ENCODE measurements at regions not wholly inside any gene's neighbourhood (a gene's known extent, or its start where the extent isn't known, plus 50 kb on each side); places are given as distances from the start of the nearest gene placed in this dataset.

DNA sequence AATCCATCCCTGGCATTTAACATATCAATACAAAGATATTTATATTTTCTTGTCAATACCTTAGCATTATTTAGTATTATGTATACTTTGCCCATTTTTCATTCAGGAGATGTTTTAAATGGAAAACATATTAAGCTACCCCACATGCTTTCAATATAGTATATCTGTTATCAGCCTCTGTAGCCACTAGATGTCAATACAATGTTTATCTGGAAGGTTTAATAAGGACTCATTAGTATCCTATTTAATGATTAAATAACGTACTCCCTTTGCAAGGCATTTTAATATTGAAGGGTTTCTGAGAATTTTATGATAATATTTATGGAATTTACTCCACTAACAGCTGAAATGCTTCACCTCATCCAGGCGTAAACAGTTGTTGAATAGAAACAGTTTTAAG, 329.5 kb upstream of the ADGRL2 start:
- no peak for DNase-seq

DNA sequence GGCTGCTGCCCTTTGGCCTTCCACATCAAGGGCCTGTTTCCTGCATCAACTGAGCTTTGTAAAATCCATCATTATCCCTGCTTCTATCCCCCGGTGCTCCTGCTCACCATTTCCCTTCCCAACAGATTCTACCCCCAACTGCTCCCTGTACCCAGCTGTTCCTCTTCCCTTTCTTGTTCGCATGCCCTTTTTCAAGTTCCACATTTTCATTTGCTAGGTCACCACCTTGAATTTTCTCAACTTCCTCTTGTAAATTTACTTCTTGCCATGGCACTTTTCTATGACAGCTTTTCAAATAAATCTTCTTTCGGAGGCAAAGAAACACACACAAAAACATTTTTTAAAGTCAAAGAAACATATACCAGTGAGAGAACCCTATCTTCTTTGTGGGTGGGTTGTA, 330.5 kb upstream of the ADGRL2 start:
- peak; percentile 9 for DNase-seq

DNA sequence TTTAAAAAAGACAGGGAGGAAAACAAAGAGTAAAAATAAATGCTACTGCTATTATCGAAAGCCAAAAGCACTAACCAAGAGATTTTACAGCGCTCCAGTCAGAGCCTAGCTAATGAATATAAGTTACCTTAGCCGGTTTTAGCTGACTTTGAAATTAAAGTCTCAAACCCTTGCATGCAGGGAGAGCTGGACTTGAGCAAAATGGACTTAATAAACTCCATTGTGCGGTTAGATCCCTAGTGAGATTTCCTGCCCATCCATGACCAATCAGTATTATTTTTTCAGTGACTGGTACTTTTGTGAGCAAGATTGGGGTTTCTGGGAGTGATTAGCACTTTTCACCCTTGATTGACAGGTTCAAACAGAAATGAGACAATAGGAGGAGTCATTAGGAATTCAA, 333.4 kb upstream of the ADGRL2 start:
- DNase-seq = no peak

DNA sequence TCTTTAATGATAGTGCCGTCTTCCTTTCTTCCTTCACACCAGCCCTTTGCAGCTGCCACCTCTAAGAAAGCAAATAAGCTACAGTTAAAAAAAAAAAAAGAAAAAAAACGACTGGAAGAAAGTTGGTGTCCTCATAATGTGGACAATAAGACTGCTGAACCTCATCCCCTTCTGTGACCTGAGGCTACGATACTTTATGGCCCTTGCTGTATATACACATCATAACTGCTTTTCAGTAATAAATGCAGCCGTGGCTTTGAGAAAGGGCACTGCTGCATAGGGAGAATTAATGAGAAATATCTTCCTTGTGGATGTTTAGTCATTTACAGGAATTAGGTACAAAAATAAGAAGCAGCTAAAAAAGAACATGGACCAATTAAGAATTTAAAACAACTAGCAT, 333.8 kb upstream of the ADGRL2 start:
- DNase-seq = no peak

DNA sequence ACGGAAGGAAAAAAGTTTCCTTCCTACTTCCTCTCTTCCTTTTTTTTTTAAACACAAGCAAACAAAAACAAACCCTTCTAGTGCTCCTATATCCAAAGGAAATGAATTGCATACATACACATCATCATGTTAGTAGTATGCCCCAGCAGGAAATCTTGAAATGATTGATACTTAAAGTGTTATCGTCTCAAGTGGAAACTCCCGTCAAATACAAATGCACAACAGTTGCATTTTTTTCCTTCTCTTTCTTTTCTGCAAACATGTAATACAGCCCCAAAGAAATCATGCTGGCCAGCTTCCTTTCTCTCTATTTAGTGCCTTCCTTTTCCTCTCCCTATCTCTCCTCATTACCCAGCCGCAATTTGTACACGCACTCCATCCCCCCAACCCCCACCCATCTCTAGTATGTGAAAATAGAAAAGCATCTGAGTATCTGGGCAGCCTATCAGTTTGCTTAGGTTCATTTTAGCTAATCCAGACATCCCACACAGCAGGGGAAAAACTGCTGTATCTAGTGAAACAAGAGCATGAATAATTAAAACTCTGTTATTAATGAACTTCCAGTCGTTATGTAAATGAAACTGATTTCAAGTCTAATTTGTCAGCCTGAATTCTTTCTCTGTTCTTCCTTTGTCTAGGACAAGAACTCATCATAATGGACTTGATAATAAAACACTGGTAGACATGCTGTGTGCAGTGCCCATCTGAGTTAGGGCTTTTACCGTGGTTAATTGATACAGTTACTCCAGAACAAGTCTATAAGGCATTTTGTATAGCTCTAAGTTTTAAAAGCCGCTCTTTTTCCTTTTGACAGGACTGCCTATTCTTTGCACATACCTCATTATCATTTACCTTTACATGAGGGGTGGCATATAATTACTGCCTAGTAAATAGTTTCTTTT, 336.5 kb upstream of the ADGRL2 start:
- no peak for DNase-seq

DNA sequence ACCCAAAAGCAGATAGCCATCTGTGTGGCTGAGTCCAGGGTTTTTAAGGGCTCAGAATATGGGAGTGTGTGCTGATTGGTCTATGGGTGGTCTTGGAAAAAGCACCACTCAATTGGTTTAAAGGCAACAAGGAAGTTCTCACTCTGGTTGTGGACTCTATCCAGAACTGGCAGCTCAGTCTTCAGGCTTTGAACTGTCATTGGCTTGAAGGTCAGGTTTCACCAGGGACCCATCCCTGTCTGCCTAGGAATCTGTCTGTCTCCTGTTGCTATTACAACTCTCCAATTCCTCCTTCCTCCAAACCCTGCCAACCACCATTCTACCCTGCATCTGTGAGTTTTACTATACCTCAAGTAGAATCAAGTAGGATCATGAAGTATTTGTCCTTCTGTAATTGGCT, 341.7 kb upstream of the ADGRL2 start:
- no peak for DNase-seq

DNA sequence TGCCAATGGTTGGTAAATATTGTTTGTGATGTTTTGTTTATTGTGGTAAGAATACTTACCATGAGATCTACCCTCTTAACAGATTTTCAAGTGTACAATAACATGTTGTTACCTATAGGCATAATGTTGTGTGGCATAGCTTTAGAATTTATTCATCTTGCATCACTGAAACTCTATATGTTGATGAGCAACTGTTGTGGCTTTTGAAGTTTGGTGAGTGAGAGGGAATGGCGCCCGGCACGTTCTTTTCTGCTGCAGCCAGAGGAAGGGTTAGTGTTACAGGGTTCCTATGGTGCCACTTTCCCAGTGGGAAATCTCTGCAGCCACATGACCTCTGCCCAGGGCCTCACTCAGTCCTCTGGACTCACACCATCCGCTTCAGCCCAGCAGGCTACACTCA, 342.5 kb upstream of the ADGRL2 start:
- no peak for DNase-seq

DNA sequence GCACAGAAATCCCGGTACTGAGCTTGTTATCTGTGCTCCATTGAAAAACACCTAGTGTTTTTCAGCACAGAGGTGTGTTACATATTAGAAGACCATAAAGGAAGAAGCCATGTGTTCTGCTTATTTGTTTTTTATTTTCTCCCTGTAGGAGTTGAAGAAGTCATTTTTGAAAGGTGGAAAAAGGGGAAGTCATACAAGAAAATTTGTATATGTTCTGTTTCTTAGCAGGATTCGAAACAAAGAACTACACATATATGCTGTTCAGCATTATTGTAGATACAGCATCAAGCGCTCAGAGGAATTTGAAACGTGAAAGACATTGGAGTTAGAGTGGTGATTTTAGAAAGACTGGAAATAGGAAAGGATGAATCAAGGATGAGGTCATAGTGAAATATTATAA, 345.3 kb upstream of the ADGRL2 start:
- DNase-seq = no peak

DNA sequence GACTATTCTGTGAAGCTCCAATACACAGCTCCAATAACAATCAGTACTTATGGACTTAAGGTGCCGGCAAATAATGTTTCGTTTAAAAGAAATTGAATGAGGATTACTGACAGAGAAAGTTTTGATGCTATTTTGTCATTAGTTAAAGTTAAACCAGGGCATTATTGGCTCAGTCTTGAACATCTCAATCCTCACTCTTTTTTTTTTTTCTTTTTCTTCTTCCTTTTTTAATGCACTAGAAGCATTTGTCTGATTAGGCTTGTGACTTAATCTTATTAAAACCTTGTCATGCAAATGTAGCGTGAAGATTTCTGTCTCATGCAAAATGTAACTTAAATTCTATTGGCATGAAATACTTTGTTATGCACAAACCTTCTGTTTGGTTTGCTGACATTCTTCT, 346.8 kb upstream of the ADGRL2 start:
- DNase-seq = no peak

DNA sequence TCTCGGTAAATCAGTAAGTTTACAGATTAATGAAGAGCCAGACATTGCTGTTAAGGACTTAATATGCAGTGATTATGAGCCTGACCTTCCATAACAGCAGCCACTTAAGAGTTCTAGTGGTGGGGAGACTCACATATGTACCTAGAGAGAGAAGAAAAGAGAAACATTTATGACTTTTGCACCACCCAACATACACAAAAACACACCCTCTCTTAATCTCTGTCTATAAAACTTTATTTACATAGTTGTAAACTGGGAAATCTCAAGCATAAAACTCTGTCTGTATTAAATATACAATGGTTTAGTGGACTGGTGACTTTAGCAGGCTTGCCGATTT, 347.4 kb upstream of the ADGRL2 start:
- DNase-seq = no peak

DNA sequence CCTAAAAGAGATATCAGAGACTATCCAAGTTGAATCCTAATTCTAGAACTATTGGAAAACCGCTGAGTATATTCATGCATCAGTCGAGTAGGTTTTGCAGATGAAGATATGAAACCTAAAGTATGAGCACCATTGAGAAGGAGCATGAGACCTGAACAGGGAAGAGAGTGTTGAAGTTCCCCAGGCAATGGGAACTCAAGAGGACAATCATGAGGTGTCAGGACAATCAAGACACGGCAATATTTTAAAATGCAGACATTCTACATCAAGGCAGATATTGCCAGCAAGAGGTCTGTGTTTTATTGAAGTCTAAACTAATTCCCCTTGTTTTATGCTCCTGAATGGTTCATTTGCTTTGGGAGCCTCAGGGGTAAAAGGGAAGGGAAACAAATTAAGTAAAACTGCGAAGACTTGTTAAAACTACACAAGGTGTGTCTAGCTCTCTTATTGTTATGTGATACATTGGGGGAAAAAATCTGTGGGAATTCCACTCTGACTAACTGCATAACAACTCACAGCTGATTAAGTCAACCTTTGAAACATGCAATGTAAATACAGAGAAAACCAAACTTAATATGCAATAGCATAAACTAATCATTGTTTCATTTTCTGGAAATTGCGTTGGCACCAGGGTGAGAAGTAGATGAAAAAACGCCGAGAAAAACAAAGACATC, 347.9 kb upstream of the ADGRL2 start:
- no peak for DNase-seq

DNA sequence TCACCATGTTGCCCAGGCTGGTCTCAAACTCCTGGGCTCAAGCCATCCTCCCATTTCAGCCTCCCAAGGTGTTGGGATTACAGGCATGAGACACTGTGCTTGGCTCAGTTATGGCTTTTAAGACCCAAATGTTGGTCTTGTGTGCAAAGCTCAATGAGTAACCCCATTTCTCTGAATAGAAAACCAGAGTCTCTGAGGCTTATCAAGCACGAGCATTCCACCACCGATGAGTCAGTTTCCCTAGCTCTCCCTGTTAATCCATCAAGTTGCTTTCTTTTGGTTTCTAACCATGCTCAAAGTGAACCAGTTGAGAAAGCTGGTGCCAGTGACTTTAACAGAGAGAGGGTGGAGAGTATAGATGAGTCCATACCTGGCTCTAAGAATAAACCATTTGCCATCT, 350.9 kb upstream of the ADGRL2 start:
- no peak for DNase-seq

DNA sequence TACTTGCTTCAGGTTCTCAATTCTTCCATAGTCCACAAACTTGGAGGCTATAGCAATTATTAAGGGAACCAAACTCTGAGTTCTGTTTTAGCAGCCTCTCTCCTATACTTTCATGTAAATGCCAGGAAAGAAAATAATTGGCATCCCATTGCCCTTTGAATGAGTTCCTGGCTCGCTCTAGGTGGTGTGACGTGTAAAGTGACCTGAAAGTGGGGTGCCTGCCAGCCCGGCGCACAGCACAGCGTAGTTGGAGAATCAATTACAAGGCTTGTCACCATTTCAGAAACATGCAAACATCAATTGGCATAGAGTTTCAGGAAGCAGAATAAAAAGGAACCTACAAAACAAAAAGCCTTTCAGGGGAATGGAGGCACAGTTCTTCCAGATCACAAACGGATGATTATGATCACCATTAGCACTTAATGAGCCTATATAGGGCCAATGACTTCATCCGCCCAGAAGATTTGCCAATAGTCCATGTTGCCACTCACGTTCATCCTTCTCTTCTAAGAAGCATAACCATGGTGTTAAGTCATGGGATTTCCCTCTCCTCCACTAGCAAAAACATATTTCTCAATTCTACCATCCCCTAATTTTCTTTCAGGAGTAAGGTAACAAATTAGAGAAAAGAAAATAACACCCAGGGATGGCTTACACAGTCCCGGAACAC, 354.6 kb upstream of the ADGRL2 start:
- DNase-seq = no peak

DNA sequence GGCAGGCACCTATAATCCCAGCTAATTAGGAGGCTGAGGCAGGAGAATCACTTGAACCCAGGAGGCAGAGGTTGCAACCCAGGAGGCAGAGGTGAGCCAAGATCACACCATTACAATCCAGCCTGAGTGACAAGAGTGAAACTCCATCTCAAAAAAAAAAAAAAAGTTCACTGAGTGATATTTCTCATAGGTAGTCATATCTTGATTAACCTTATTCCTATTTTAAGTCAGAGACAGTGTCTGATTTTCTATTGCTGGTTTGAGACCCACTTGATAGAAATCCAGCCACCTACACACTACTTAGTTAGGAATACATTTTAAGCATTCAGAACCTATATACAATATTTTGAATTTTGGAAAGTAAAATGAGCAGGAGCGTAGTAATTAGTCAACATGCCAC, 357.4 kb upstream of the ADGRL2 start:
- DNase-seq = no peak

DNA sequence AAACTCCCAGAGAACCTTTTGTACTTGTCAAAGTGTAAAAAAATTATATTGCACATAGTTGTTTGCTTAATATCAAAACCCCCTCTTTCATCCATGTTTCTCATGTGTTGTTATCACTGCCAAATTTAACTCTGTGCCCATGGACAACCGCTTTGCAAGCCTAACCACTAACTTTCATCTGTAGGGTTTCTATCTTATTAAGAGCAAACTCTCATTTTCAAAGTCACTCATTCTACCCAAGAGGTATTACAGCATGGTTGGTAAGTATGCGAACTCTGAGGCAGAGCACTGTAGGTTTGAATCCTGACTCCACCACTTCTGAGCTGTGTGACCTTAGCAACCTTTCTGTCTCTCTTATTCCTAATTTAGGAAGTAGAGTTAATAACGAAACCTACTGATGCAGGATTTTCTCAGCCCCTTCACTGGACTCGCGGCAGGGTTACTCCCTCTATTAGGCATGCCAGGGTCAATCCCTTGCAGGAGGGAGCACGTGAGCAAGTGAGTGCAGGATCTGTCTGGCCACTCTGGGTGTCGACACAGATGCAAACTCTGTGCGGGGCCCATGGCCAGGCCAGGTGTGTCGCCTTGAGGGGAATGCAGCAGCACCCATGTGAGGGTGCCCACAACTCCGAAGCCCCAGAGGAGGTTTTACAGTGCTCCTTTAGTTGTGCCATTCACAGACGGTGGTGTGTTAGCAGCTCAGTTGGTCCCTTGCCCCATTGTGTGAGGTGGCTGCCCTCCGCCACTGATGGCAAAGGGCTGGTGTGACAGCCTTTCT, 361.5 kb upstream of the ADGRL2 start:
- no peak for DNase-seq

DNA sequence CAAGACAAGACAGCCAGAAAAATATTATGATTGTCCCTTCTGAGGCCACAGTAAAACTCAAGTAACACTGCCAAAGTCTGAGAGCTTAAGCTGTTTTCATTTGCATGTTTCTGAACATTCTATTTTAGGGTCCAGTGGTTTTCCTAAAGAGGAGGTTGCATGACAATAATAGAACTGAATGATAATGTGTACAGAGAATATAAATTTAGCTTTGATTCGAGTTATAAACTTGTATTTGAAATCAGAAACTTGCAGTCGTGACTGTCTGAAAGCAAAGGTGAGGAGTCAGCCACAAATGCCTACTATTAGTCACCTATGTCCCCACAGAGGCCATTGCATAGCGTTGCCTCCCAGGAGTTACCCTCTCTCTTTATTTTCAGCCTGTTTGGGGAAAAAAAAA, 363.1 kb upstream of the ADGRL2 start:
- no peak for DNase-seq

DNA sequence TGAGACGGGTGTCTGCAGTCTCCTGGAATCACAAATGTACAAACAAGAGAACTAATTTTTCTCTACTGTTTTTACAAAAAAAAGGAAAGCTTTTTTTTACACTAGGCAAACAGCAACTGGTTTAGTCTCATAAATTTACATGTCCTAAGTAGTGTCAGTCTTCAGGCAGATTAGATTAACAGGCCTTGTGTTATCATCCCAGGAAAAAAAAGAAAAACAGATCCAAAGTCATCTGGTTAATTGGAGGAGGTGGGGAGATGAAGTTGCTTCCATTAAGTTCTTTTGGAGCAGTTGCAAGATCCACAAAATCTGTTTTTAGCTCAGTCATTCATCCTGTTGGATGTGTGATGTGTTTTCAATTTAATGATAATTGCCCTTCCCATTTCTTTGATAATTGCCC, 363.5 kb upstream of the ADGRL2 start:
- no peak for DNase-seq

DNA sequence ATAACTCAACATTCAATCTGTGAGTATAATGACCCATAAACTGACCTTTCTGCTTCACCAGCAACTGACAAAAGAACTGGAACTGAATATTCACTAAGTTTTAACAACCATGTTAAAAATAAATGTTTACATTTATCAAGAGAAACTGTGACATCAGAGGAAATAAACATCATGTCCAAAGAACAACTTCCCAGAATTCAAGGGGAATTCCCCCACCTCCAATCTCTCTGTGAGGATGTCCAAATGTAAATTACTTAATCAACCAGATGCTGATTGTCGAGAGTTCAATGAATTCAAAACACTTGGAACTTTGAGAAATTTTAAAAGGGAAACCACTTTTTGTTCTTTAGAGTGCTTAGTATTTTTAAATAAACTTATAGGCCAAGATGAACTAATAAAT, 365.6 kb upstream of the ADGRL2 start:
- no peak for DNase-seq

DNA sequence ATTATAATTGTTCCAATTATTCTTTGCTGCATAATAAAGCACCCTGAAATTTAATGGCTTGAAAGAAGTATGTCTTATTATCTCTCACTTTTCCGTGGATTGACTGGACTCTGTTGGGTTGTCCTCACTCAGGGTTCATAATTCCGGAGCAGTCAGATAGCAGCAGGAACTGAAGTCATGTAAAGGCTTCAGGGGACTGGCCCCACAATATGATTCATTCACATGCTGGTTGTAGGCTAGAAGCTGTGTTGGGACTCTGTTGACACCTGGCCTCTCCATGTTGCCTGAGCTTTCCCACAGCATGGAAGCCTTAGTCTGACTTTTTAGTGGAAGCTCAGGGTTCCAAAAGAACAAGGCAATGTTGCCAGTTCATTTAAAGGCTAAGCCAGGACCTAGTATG, 367.1 kb upstream of the ADGRL2 start:
- DNase-seq = no peak

DNA sequence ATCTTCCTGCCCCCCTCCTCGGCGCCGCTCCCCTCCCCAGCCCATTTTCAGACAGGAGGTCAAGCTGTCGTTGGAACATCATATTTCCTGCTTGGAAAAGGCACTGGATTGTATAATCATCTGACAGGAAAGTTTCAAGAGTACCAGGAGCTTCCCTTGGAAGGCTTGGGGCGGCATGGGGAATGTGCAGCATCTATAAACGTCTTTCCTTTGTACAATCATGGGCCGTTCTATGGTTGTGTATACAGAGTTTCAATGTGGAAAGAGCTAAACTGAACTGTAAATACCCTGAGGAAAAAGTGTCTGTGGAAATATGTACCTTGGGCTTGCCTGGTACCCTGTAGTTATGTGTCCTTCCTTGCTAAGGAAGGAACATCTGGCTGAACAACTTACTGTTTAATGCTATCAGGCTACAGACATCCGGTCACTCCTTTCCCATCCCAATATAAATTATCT, 368.1 kb upstream of the ADGRL2 start:
- DNase-seq = no peak

DNA sequence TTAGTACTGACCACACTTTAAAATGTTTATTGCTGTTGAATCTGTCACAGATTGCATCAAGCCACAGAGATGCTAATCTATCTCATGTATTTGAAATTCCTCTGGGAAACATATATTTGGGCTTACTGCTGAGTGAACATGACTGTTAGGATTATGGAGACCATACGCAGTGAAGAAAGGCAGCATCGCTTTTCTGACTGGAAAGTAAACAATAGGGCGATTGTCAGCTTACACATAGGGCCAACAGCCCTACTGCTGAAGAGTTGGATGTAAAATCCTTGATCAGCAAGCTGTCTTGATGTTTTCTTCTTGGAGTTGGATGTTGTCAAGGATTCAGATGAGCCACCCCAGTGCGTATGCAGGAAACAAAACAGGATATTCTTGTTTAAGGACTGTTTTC, 368.7 kb upstream of the ADGRL2 start:
- no peak for DNase-seq

DNA sequence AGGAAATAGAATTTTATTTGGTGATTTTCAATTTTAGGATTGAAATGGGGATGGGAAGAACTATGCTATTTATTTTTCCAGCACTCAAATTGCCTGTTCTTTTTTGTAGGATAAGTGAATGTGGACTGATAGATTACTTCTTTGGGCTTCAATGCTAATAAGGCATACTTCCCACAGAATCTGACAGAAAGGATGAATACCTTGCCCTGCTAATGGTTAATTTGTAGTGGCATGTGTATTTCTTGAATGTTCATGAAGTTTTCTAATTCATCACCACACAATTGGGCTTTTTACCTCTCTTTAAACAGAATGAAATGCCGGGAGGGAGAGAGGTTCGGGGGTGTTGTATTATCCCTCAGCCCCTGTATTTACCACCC, 369.1 kb upstream of the ADGRL2 start:
- no peak for DNase-seq

DNA sequence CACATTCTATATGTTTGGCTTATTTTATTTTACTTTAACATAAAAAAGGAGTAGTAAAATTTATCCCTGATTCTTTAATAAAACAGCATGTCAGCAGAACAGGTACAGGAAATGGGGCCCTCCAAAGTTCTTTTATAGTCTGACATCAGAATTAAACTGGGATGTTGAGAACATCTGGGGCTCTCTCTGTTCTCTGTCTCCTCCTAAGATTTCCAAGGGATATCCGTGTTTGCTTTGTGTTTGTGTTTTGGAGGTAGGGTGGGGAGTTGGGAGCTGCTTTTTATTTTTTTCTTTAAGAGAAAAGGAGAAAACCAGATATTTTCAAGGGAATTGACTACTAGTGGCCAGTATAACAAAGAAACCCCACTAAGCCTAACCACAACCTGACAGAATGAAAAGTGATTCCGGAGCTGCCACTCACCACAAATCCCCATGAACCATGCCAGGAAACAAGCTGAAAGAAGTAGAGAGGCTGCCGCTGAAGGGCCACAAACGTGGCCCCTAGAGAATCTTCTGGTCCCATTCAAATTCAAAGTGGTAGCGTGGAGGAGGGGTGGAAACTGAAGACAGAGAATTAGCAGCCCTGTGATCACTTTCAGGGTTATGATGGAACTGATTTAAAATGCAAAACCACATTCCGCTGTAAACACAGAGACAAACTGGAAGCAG, 369.6 kb upstream of the ADGRL2 start:
- DNase-seq = no peak

Measured in hematopoietic multipotent progenitor cell treated with erythropoietin and hydrocortisone succinate and interleukin-3 and kit ligand, for 6 days (in vitro differentiated cells).